Left cardiac atrium (tissue), 4 donors: ENCODE measurements at regions not wholly inside any gene's neighbourhood (a gene's known extent, or its start where the extent isn't known, plus 50 kb on each side); places are given as distances from the start of the nearest gene placed in this dataset.

Source experiments
- ATAC-seq, 2 donors: fragments of 200-7000 bp; cut with Tn5 transposase; one replicate each; pipeline ENCODE4 v1.9.1; 2020; ENCODE audit warnings: mild to moderate bottlenecking in 2 of 2, moderate library complexity in 2 of 2
- DNase-seq: peaks from one replicate; pipeline ENCODE4 v3.0.0-alpha.2; 2020
- intact Hi-C, 2 donors: fragments of 100-400 bp; cut with DNase I; formaldehyde crosslinking; loops; one replicate each; pipeline versions ENCODE4 v1.14.1 to v1.15.1; 2022 to 2023
- donor health status: DM: no; HTN: yes; CAD: no.
- donor health status: DM: no; HTN: yes; CAD: no; lungs with severe emphysema.
- donor health status: DM: yes; HTN: yes; CAD: no.
- donor health status: Dilated cardiomyopathy.

- intact Hi-C loops: no loop called here
- DNase-seq (no peak), ATAC-seq (no peak)
Measured at GRCh38 chr2:65557616-65558573, 125.5 kb upstream of the SPRED2 start.

DNA sequence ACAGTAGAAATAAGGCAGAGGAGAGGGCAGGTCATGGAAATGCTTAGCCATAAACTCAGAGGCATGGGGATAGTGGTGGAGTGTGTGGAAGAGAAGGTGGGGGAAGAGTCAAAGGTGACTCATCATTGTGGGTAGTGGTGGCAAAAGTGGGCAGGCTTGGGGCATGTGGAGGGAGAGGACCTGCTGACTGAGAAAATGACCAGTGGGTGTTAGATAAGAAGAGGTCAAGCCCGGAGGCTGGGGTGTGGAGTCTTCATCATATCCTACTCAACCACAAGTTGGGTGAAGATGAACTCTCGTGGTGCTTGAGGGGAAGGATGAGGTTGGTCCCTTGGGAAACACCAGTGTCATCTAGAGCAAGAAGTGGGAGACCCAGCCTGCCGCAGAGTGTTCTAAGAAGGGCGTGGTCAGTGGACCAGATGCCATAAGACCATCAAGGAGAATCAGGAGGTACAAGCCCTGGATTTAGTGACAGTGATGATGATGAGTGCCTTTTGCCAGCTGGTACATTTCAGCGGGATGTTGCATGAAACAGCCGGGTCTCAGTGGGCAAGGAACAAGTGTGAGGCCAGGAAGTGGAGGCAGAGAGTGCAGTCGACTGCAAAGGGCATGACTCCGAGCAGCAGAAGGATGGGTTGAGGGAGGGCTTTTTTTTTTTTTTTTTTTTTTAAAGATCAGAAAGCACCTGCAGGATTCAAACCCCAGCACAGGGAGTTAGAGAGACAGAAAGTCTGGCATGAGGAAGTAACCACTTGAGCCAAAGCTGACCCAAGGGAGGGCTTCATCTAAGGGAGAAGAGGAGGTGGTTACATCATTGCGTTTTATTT is 122.6 kb upstream of the SPRED2 start:
- intact Hi-C loops: loop anchor here (5.0 kb wide), 2 partner anchors 118 to 288 kb away; no protein-coding TSS in a partner anchor

DNA sequence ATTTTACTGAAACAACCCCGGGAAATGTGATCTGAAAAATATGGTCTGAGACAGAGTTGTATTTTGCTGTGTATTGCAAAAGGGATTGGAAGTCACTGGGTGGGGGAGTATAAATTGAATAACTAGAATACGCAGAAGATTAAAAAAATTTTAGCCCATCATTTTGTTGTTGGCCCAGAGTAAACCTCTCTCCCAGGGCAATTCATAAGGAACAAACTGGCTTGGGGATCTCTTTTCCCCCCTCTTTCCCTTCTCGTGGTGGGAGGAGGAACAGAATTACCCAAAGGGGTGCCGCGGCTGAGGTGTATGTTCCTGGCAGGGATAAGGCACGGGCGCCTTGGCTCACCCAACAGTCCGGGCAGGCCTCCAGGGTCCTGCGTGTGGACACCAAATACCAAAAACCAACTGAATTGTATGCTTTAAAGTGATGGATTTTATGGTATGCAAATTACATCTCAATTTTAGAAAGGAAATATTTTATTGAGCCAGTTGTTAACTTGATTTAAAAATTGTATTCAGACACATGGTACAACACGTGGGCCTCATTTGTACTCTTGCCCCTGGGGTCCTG is 121.2 kb upstream of the SPRED2 start:
- ATAC-seq (peak in 1 of 2 donors; percentile 20), DNase-seq (no peak)
- intact Hi-C loops: loop anchor here (1.0 to 5.0 kb wide), 3 partner anchors 116 to 288 kb away; no protein-coding TSS in a partner anchor

More for the DNA sequence above, 122.6 kb upstream of the SPRED2 start:
- peak in 1 of 2 donors; percentile 31 for ATAC-seq
- DNase-seq: no peak

- DNase-seq (no peak), ATAC-seq (no peak)
- intact Hi-C loops: loop anchor here (5.0 kb wide), 2 partner anchors 114 to 284 kb away; no protein-coding TSS in a partner anchor
Measured at GRCh38 chr2:65551528-65551927, 119.1 kb upstream of the SPRED2 start.

DNA sequence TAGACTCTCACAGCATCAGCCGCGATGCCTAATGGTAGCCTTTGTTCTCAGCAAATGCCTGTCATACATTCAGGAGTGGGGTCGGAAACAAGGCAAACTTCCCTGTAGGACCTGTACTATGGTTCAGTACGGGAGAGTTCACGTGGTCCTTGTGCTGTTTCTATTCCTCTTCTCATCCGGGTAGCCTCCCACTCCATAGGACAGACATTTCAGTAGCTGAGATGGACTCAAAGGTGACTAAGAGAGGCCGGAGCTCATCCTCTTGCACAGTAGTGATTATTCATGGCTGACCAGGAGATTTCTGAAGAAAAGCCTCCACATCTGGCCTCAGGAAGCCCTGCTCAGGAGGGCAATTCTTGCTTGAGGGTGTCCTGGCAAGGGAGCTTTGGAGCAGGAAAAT is 117.8 kb upstream of the SPRED2 start:
- intact Hi-C loops: loop anchor here (5.0 kb wide), 2 partner anchors 113 to 283 kb away; no protein-coding TSS in a partner anchor
- ATAC-seq: no peak
- no peak for DNase-seq

DNA sequence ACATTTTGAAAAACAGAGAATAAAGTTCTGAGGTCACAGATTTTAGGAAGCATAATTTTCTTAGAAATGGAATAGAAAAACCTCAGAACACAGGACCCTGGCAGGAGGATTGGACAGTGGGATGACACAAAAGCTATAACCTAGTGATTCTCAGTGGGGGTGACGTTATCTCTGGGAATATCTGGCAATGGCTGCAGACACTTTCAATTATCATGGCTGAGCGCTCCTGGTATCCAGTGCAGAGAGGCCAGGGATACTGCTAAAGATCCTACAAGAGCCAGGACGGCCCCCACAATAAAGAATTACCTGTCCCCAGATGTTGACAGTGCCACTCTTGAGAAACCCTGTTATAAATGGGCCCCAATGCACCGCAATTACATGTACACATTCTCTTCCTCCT is 117.2 kb upstream of the SPRED2 start:
- intact Hi-C loops: loop anchor here (5.0 to 10.0 kb wide), 3 partner anchors 95 to 282 kb away; no protein-coding TSS in a partner anchor
- DNase-seq (no peak), ATAC-seq (no peak)

- DNase-seq (no peak), ATAC-seq (no peak)
- intact Hi-C loops: loop anchor here in 1 of 2 donors (10.0 kb wide), 1 partner anchor 94 kb away; no protein-coding TSS in a partner anchor
Measured at GRCh38 chr2:65549257-65549627, 116.8 kb upstream of the SPRED2 start.

DNA sequence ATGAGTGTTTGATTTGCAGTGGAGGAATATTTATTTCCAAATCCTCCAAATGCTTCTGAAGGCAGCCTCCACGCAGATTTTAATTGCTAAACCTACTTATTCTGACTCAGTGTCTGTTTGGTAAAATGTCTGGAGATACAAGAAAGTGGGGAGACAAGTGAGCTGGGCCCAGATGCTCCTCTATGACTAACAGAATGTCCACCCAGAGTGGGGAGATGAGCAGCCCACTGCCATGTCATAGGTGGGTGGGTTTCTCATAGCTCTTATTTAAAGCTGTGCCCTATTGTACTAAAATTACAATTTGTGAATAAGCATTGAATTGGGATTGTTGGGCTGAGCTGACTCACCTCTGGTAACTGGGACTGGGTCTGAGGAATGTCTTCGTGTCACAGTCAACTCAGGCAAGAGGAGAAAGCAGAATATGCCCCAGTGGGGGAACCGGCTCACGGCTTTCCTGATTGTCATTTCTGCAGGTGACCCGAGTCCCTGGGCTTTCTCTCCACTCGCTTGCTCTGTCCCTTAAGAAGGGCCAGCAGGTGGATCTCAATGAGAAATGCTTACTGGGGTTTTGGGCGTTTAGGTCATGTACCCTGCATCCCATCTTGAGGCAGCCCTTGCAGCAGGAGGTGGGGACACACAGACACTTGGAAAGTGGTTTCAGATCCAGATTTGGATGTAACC is 116.3 kb upstream of the SPRED2 start:
- intact Hi-C loops: loop anchor here in 1 of 2 donors (10.0 kb wide), 1 partner anchor 94 kb away; no protein-coding TSS in a partner anchor
- DNase-seq (no peak), ATAC-seq (no peak)

DNA sequence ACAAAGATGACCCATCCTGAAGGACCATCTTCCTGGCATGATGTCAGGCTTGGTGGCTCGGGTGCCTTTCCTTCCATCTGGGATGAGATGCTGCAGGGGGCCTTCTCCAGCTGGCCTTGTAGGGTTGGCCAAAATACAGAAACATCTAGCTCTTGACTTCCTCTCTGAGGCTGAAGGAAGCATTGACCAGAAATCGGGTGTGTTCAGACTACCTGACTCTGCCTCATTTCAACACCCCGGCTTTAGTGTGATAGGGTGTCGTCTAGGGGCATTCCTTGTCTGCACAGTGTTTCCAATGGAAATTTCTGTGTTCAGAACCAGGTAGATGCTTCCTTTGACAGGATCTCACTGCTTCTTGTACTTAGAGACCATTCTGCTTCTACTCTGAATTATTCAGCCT is 115.7 kb upstream of the SPRED2 start:
- ATAC-seq (no peak), DNase-seq (no peak)
- intact Hi-C loops: loop anchor here in 1 of 2 donors (10.0 kb wide), 1 partner anchor 93 kb away; no protein-coding TSS in a partner anchor

DNA sequence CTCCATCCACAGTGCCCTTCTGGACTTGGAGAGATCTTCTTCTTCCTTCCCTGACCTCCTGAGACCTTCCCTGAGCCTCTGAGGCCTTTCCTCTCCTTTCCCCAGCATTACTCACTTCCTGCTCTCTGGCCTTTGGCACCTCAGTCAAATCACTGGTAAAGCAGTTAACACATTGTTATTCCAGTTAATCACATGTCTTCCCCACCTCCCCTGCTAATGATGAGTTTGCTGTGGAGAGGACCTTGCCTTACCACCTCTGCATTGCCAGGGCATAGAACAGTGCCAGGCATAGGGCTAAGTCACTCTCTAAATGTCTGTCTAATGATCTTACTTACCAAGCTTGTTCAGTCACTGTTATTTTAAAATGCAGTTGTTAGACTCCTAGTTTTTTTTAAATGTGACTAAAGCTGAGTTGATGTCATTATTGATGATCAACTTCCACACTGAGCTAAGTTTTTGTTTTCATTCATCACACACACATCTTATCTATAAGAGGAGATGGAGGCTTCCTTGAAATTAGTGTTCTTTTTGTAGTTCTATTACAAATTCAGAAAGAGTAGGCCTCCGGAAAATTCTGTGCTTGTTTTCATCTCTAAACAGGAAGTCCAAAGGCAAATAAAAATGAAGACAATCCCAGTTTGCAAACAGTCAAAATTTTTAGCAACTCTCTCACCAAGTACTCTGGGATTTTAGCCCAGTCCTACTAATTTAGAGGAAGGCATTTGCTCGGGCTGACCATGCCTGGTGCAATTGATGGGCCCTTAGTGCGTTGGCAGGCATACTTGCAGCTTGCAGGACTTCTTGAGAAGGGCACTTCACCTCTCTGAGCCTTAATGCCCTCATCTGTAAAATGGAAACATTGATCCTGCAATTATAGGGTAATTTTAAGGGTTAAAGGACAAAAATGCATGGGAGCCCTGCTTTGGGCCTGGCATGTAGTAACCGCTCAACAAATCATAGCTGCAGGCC is 113.7 kb upstream of the SPRED2 start:
- peak; percentile 70 to 85 for ATAC-seq
- DNase-seq: no peak
- intact Hi-C loops: loop anchor here in 1 of 2 donors (10.0 kb wide), 1 partner anchor 91 kb away; no protein-coding TSS in a partner anchor

- ATAC-seq (no peak), DNase-seq (no peak)
- intact Hi-C loops: loop anchor here in 1 of 2 donors (10.0 kb wide), 1 partner anchor 87 kb away; no protein-coding TSS in a partner anchor
Measured at GRCh38 chr2:65541773-65542172, 109.4 kb upstream of the SPRED2 start.

DNA sequence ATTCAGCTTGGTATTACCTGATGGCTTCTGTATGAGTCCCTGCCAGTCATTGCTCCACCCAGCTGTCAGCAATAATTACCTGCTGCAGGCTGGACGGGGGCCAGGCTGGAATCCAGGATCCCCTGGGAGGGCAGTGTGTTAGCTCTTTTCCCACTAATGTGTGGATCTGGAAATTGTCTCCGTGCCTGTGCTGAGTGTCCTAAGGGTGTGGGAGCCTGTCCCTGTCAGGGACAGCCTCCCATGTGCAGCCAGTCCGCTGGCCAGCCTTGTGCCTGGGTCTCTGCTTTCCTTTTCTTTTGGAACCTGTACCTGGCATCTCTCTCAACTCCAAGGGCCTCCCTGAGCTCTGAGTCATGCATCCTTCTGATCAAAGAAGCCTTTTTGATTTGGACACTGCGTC is 107.2 kb upstream of the SPRED2 start:
- intact Hi-C loops: loop anchor here in 1 of 2 donors (10.0 kb wide), 1 partner anchor 85 kb away; no protein-coding TSS in a partner anchor
- DNase-seq: no peak
- ATAC-seq: no peak

- intact Hi-C loops: no loop called here
- no peak for ATAC-seq
- no peak for DNase-seq
Measured at GRCh38 chr2:65537651-65538385, 105.4 kb upstream of the SPRED2 start.

- ATAC-seq: no peak
- DNase-seq: no peak
- intact Hi-C loops: no loop called here
Measured at GRCh38 chr2:65536596-65536995, 104.2 kb upstream of the SPRED2 start.

- intact Hi-C loops: no loop called here
- DNase-seq (no peak), ATAC-seq (no peak)
Measured at GRCh38 chr2:65532937-65533336, 100.5 kb upstream of the SPRED2 start.

DNA sequence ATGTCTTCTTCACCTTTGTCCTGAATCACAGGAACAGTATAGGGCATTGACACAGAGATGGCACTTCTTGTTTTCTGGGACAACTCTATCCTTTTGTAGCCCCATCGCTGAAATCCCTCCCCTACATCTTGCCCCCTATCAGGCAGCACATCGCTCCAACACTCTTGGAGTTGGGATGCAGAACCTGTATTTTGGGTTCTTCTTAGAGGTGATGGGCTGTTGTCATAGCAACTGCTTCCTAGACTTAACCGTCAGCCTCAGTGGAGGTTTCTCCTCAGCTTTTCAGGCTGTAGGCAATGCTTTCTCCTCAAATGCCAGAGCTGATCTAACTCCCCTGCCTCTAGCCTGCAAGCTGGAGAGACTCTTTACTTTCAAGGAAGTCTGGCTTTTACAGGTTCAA is 99.9 kb upstream of the SPRED2 start:
- ATAC-seq: no peak

More for the DNA sequence above, 99.9 kb upstream of the SPRED2 start:
- DNase-seq: no peak
- intact Hi-C loops: no loop called here
